Stimulated activated CD8-positive, alpha-beta memory T cell treated with anti-CD3 and anti-CD28 coated beads, Interleukin-15, amount 100 ng/mL, for 24 hours (primary cell): ENCODE measurements at regions not wholly inside any gene's neighbourhood (a gene's known extent, or its start where the extent isn't known, plus 50 kb on each side); places are given as distances from the start of the nearest gene placed in this dataset.
"Not testable (repeated sequence)": the region's sequence is repeated elsewhere in the genome, so short reads cannot be mapped to it uniquely, and the experiment has no call there.

Source experiments
- DNase-seq: peaks from one replicate; pipeline ENCODE4 v3.0.0-alpha.2; 2020; ENCODE audit warnings: low read depth

DNA sequence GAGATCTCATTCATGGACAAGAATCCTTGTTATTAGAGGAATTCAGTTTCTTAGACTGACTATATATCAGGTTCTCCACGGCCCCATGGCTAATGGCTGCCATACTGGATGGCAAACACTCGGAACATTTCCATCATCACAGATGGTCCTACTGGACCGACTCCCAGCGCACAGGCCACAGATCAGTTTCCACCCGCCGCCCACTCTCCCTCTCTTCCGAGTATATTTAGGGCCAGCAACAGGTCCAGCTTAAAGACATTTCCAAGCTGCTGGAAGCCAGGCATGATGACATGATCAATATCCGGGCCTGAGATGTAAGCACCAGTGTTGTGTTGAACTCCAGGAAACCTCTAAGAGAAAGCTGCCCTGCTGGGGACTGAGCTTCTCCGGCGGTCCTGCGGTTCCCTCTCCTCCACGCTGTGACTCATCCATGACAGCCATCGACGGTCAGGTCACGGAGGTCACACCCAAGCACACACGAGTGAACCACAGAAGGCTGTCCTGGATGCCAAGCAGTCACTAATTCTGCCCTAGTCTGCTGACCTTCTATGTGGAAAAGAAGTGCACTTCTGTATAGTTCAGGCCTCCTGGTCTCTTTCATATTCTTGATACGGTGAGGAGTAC, 64.4 kb upstream of the LPCAT1 start:
- DNase-seq: not testable (repeated sequence)

DNA sequence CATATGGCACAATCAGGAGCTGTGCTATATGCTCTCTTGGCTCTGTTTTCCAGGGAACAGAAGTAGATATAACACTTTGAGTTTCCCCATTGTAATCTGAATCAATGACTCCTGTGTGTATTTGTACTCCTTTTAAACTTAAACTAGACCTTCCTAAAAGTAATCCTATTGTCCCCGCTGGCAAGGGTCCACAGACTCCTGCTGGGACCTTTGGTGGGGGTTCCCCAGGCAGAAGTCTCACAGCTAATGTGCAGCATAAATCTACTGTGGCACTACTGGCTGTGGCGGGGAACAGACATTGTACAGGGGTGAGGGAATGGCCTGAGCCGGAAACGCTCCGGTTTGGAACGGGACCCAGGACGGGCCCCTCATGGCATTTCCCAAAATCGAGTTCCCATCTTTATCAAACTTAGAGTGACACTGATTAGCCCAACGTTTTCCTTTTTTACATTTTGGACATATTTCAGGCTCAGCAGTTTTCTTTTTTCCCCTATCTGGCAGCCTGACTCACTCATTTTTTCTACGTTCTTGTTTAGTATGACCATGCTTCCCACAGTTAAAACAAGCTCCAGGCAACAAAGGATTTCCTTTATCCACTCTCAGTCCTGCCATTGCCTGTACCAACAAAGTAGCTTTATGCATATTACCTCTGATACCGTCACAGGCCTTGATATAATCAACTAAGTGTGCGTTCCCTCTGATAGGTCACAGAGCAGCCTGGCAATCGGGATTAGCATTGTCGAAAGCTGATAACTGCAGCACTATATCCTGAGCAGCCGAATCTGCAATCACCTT, 59.5 kb upstream of the LPCAT1 start:
- not testable (repeated sequence) for DNase-seq

GRCh38 chr5:1579389-1579788, 55.6 kb upstream of the LPCAT1 start:
- DNase-seq: not testable (repeated sequence)

- DNase-seq: not testable (repeated sequence)
These were observed 53.1 kb upstream of the LPCAT1 start for GRCh38 chr5:1576851-1577250.

- not testable (repeated sequence) for DNase-seq
These were observed 52.4 kb upstream of the LPCAT1 start for GRCh38 chr5:1575991-1576714.

GRCh38 chr5:1575491-1575890, 51.7 kb upstream of the LPCAT1 start:
- DNase-seq: not testable (repeated sequence)

GRCh38 chr5:1574023-1574318, 50.2 kb upstream of the LPCAT1 start:
- DNase-seq: not testable (repeated sequence)

GRCh38 chr5:1573217-1574022, 49.7 kb upstream of the LPCAT1 start:
- not testable (repeated sequence) for DNase-seq
